ENCODE measurements at regions not wholly inside any gene's neighbourhood (a gene's known extent, or its start where the extent isn't known, plus 50 kb on each side); places are given as distances from the start of the nearest gene placed in this dataset.

DNA sequence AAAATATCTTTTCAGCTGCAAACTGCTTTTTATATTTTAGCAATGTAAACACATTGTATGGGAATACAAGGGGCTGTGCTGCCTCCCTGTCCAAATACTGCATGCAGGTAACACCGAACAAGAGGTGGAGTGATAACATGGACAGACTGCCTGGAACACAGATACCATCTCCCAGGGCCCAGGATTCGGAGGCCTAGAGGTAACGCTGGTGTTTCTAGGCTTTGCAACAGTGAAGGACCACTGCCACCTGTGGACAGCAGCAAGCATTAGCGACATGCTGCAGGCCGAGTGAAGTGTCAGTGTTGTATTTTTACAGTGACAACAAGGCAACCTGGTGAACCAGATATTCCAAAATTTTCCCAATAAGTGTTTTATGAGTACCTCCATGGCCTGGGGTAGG lies 379.1 kb downstream of the DMRT2 start:
- peak; percentile 44 for DNase-seq (ENCODE audit: low spot score)

DNA sequence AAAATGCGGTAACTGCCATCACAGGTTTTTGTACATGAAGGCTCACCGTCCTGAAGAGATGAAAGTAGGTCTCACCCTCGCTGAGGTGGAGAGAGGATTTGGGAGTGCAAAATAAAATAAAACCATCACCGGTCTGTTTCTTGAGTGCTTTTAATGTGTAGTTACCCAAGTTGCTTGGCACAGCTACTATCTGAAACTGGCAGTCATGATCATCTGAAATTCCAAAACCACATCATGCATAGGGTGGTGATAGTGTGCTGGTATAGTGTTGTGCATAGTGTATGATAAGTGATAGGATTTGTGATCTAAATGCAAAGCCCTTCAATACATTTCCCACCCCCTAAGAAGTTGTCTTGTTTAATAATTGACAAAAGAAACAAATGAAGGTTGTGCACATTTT lies 381.3 kb downstream of the DMRT2 start:
- DNase-seq (ENCODE audit: low spot score) = no peak

DNA sequence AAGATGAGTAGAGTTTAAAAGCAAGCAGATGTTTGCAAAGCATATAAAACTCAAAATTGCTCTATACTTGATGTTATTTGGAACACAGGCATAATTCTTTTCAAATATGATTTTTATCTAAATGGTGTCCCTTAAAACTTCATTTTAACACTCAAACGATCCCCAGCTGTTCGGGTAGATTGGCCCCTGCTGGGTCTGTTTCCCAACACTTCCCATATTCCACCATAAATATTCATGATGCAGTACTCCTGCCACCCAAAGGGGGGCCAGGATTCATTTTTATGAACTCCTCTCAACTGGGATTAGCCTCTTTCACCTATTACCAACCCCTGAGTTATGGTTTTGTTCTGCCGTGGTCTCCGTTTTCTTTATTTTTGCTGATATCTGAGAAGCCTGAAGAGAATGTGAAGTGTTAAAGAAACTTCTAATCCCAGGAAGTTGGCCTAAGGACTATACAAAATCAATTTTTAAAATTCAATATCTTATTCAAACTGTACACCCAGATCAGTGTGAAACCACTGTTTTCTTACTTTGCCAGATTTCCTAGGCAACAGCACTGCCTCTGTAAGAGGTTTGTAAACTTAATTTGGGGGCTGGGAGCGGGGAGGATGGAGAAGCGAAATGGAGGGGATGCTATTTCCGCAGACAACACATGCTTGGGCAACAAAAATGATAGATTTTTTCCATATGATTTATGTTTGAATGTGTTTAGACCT lies 384.1 kb downstream of the DMRT2 start:
- DNase-seq (ENCODE audit: low spot score) = no peak

DNA sequence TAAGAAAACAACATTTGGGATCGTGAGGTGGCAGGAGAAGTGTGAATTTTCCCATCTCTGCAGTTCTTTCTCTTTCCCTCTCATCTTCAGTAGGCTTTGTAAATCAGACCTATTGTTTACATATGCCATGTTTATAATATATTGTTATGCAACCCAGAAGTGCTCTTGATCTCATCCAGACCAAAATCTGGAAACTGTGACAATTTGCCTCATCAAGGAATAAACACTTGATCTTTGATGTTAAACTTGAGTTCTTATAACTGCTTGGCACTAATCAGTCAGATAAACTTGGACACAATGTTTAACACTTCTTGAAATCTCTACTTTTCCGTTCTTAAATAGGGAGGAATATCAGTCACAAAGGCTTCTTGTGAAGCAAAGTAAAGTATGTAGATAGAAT lies 384.7 kb downstream of the DMRT2 start:
- no peak for DNase-seq (ENCODE audit: low spot score)

DNA sequence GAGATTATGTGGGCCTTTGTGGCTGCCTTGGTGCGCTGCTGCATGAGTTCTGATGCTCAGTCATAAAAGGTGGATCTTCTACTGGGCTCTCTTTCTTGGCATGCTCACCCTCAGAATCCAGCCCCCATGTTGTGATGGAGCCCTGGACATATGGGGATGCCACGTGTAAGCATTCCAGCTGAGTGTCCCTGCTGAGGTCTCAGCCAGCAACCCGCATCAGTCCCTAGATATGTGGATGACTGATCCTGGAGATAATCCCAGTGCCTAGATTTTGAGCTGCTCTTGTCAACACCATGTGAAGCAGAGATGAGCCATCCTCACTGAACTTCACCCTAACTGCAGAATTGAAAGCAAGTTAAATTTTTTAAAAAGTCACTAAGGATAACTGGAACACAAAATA lies 390.1 kb downstream of the DMRT2 start:
- DNase-seq (ENCODE audit: low spot score) = no peak

DNA sequence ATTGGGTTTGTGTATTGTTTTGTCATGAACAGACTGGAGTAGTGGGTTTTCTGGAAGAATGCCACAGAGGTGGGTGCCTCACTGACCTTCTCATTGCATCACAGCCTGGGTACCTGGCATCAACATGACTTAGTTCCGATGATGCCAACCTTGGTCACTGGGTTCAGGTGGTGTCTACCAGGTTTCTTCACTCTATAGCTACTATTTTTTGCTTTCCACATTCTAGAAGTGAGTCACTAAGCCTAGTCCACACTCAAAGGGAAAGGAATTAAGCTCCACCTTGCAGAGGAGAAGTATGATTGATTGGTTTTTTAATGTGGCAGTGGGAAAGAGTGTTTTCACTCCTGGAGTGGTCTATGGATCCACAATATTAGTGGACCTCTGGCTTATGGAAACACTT lies 391.9 kb downstream of the DMRT2 start:
- DNase-seq (ENCODE audit: low spot score) = no peak

DNA sequence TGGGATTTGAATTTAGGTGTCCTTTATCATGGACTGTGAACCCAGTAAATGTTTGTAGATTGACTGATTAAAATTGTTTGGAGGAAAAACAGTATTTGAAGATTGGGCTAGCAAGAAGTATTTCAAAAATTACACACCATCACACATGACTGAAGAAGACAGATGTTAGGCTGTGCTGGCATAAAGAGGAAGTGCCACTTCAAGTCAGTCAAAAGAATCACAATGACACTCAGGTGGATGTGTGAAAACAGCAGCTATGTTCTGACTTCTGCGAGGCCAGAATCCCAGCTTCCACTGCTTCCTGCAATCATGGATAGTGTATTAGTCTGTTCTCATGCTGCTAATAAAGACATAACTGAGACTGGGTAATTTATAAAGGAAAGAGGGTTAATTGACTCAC lies 393.3 kb downstream of the DMRT2 start:
- no peak for DNase-seq (ENCODE audit: low spot score)

DNA sequence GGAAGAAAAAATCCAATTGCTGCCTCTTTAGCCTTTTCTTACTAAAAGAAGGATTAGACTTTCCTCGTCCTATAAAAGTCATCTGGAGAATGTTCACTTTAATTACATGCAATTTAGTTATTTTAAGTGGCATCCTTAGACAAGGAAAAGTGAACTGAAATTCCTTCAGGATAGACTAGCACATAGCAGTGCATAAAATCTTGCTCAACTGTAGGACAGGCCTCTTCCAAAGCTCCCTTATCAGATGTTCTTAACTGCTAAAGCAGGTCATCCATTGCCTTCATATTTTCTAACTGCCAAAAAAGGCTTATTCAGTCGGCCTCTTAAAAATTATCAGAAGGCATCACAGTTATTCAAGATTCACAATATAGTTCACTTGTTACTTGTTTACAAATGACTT lies 396.5 kb downstream of the DMRT2 start:
- DNase-seq (ENCODE audit: low spot score) = no peak

DNA sequence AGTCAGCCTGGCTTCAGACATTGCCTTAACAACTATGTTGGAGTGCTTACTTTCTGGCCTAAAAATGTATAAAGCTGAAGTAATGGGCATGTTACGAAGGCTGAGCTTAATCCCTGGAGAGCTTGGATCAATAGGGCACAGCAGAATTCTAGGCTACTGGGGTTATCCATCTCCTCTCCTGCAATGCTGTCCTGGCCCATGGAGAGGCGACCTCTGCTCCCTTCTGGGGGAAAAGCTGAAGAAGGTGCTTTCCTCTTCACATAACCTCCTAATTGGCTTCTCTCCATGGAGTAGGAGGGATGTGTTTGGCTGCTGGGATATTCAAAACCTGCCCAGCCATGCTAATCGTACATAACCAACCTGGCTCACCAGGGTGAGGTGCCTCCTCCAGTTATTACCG lies 403.5 kb downstream of the DMRT2 start:
- no peak for DNase-seq (ENCODE audit: low spot score)

DNA sequence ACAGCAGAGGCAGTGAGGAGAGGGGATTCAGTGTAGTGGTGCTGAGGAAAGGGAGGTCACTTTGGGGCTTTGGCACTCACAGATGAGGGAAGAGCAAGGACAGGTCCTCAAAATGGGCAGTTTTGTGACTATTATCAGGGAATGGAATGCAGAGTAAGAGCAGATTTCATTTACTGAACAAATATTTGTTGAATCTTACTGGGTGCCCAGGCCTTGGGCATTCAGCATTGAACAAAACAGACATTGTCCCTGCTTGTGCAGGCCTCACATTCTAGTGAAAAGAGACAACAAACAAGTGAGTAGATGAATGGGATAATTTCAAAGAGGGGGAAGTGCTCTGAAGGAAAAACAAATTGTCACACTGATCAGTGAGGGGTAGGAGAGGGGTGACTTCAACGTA lies 404.1 kb downstream of the DMRT2 start:
- DNase-seq (ENCODE audit: low spot score) = no peak

DNA sequence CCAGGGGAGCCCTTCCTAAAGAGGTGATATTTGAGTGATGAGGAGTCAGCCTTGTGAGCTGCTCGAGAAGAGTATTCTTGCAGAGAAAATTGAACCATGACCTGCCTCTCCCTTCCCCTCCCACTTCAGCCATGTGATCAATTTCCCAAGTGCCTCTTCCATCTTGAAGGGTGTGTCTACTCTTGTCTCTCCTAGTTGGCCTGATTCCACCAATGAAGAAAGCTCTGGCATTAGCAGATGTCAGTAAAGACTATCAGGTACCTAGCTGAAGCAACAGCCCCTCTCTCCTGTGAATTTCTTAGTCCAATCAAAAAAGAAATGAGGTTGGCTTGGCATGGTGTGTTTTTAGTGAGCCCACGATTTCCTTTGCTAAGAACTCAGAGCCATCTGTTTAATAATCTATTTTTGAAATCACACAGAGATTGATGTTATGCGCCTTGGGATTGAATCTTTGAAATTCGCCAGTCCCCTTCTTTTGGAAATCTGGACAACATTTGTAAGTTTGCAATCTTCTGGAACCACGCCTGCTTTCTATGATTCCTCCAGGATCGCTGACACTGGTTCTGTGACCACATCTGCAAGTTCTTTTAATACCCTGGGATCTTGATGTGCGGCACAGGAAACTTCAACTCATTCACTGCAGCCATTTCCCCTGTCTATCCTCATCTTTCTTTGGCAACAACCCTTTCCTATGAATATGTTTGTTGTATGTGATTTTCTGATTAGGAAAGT lies 404.6 kb downstream of the DMRT2 start:
- no peak for DNase-seq (ENCODE audit: low spot score)

DNA sequence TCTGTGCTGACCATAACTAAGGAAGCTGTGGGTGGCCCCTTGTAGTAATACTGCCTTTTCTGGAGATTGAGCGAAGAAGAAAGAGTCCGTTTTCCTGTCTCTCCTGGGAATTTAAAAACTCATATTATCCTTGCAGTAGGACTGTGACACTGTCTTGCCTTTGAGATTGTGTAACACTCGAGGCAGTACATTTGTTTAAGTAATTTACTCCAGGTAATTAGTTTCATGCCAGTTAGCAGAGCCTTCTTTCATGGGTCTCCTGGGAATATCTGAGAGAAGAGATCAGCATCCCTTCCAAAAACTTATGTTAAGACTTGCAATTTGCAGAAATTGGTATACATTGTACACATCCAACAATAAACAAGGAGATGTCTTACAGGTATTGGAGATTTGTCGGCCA lies 405.6 kb downstream of the DMRT2 start:
- no peak for DNase-seq (ENCODE audit: low spot score)

DNA sequence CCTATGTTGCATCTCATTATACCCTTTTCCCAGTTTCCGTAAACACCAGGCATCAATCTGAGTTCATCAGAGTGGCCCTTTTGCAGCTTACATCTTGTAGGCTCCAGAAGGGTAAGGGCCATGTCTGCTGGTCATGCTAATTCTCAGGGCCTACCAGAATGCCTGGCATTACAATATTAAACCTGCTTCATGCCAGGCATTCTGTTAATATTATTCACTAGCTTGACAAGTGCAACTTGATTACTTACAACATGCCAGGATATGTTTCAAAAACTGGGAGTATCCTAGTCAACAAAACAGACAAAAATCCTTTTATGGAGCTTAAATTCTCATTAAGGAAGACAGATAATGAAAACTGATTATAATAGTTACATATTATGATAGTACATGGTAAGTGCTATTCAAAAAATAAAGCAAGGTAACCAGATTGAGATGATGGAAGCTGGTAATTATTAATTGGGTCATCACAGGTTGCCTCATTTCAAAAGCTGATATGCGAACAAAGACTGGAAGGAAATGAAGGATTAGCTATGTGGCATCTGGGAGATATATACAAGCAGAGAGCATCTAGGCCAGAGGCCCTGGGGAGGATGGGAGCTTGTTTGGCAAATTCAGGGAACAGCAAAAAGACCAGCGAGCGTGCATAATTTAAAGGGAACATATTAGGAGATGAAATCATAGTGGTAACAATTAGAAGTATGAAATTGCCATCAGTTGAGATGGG lies 406.3 kb downstream of the DMRT2 start:
- no peak for DNase-seq (ENCODE audit: low spot score)

DNA sequence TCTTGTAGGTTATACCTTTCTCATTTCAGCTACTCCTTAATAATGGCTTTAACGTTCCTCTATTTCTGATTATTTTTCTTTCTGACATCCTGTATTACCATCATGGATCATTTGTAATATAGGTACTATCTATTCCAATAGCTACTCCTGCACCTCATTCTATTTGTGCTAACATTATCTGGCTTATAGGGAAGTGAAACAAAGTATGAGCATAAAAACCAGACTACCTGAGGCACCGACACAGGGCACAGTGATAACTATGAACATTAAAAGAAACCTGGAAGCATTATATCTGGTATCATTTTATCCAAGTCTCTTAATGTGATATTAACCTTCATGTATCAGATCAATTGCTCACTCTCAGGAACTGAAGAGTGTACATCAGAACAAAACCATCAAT lies 407.3 kb downstream of the DMRT2 start:
- no peak for DNase-seq (ENCODE audit: low spot score)

DNA sequence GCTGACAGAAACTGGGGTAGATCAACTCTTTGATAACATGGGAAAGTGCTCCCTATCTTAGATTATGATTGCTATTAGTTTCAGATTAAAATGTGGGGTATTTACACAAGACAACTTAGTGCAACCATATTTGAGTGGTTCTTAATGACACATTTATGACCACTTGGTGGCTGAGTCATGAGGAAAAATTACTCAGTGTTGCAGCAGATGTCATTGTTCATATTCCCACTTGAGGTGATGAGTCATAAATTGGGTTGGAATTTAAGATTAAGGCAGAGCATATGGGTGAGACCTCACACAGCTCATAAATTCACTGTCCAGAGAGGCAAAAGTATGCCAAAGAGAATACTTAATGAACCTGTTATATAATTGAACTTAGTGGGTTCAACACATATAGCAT lies 408.3 kb downstream of the DMRT2 start:
- DNase-seq (ENCODE audit: low spot score) = peak; percentile 88

DNA sequence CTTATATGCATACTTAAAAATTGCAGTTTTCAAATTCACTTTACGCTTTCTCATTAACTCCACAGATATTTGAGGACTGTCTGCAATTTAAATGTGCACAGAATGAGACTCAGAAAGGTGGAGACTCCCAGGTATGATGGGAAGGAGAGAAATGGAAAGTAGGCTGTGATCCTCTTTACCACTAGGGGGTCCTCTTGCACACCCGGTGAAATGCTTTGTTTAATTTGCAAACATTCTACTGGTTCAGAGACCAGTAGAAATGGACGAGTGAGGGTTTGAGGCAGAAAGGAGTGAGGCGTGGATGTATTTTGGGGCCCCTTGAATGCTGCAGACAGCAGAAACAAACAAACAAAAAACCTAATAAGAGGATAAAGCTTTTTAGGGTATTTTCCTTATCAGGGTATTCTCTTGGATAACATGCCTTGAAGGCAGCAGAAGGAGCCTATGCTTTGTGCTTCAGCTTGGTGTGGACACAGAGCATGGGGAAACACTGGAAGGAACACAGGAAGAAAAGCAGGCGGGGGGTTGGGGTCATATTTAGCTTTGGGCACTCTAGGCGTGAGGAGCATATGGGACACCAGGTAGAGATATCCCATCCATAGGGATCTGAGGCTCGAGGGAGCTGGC lies 410.1 kb downstream of the DMRT2 start:
- DNase-seq (ENCODE audit: low spot score) = peak; percentile 30

DNA sequence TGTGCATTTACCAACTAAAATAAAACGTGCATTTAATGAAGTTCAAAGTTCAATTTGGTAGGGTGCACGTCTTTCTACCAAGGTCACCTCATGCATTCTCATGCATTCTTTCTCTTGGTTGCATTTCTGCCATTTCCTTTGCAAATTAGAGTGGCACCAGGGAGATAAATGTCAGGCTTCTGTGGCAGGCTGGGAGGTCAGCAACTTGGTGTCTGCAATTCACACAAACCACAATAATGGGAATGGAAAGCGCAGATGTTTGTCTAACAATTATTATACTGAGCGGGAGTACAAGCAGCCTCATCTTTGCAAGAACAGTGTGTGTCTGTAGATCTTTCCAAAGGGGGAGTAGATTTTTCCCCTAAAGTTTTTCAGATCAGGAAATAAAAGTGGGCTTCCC lies 411.7 kb downstream of the DMRT2 start:
- DNase-seq (ENCODE audit: low spot score) = no peak

DNA sequence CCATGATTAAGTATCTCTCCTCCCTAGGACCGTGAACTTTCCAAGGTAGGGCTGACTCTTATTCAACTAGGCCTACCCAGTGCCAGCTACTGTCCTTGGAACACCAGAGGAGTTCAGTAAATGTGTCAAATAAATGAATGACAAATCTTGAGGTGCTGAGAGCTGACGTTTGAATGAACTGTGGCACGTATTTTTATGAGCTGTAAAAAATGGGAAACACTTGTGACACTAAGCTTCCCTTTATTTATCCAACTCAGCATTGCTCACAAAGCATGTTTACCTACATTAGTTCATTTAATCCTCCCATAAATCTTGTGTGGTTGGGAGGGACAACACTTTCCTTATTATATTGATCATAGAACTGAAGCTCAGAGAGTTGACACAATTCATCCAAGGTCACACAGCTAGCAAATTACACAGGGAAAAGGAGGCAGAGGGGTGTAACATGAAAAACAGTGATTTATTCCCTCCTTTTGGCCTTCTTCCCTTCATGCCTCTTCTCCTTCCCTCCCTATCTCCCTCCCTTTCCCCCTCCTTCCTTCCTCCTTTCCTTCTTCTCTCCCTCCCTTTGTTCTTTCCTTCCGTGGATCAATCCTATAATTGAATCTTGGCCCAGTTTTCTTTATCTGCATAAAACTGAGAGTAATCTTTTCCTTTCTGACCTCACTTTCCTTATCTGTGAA lies 412.6 kb downstream of the DMRT2 start:
- no peak for DNase-seq (ENCODE audit: low spot score)

DNA sequence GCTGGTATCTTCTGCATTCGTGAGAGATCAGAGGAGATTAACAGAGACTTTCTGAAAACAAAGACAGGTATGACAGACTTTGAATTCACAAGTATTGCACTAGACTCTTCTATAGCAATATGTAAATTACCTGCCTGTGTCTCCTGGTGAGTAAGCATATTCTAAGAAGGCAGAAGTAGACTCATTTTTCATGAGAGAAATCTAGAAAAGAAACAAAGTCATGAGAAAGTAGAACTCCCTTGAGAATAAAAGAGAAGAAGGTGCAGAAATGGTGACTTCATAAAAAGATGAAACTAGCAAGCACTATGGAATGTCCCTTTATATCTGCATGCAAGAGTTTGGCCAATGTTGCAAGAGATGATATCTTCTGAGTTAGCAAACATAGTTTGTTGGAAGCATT lies 419.8 kb downstream of the DMRT2 start:
- DNase-seq (ENCODE audit: low spot score) = no peak

DNA sequence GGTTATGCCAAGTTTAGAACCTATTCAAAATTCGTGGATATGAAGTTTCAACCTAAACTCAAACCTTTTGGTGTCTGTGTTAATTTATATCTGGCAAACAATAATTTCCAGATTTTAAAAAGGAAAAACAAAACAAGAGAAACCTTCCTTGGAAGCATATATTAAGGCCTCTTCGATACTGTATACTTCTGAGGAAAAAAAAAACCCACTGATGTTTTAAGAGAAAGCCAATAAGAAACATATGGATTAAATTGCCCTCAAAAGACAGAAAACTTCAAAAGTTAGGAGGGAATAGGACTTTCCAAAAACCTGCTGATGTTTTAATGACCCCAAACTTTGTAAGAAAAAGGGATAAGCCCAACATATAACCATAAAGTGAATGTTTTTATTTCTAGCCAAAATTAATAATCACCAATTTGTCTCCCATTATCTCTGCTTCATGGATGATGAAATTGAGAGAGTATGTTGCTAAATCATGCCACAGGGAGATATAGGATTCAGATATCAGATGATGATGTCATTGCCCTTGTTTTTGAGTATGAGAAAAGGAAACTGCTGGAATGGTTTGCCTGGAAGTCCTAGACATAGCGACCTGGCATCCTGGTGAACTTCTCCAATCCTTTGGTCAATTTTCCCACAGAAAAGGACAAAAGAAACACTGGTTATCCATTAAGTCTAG lies 423.9 kb downstream of the DMRT2 start:
- DNase-seq (ENCODE audit: low spot score) = no peak

DNA sequence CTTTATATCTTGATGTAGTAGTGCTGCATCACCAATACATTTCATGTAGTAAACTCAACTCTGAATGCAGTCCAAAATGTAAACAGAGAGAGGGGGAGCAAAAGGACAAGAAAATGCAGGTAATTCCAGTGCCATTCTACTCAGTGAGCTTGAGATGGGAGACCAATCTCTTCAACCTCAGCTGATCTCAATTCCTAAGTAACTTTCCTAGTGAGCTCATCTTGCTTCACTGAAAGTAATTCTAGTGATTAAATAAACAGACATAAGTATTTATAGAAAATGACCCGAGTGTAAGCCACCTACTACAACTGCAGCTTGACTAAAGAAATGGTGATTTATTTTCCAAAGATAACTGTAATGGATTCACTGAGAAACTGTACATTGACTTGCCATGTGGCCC lies 424.5 kb downstream of the DMRT2 start:
- DNase-seq (ENCODE audit: low spot score) = no peak

Measured in SW480 (cell line).